Astrocyte (in vitro differentiated cells and primary cell): ENCODE measurements at regions not wholly inside any gene's neighbourhood (a gene's known extent, or its start where the extent isn't known, plus 50 kb on each side); places are given as distances from the start of the nearest gene placed in this dataset.

ENCODE experiments used
- DNase-seq: peaks from one replicate; pipeline ENCODE4 v3.0.0-alpha.2; 2010; ENCODE audit warnings: low read depth
- FAIRE-seq: peaks from 2 replicates; lab custom pipeline; 2011; peaks lifted over from hg19 to GRCh38; lab: Jason Lieb, UNC
- H2AFZ ChIP-seq: 2 replicates; pipeline ENCODE4 v1.6.0; 2012; ENCODE audit warnings: low read depth, low read length, inconsistent platforms
- H3K27ac ChIP-seq: 2 replicates; pipeline ENCODE4 v1.5.1; 2011; ENCODE audit warnings: low read depth, low read length, inconsistent platforms
- H3K27me3 ChIP-seq: 2 replicates; pipeline ENCODE4 v1.6.0; 2011; ENCODE audit warnings: low read length, inconsistent platforms; ENCODE audit not compliant: insufficient read depth
- H3K36me3 ChIP-seq: 2 replicates; pipeline ENCODE4 v1.5.1; 2011; ENCODE audit warnings: low read length, inconsistent platforms; ENCODE audit not compliant: insufficient read depth
- H3K4me1 ChIP-seq: 2 replicates; pipeline ENCODE4 v1.5.1; 2011; ENCODE audit warnings: low read length, inconsistent platforms; ENCODE audit not compliant: insufficient read depth
- H3K4me2 ChIP-seq: 2 replicates; pipeline ENCODE4 v1.6.0; 2012; ENCODE audit warnings: low read length, inconsistent platforms
- H3K4me3 ChIP-seq: 2 replicates; pipeline ENCODE4 v1.5.1; 2011; ENCODE audit warnings: low read depth, mild to moderate bottlenecking, low read length, inconsistent platforms; ENCODE audit not compliant: insufficient read depth
- H3K79me2 ChIP-seq: 2 replicates; pipeline ENCODE4 v1.6.0; 2012; ENCODE audit warnings: mild to moderate bottlenecking, low read length, inconsistent platforms; ENCODE audit not compliant: insufficient read depth
- H3K9ac ChIP-seq: 2 replicates; pipeline ENCODE4 v1.6.0; 2012; ENCODE audit warnings: mild to moderate bottlenecking, low read length, inconsistent platforms
- H3K9me3 ChIP-seq: 2 replicates; pipeline ENCODE4 v1.5.1; 2012; ENCODE audit warnings: low read depth, mild to moderate bottlenecking, low read length, inconsistent platforms; ENCODE audit not compliant: insufficient read depth
- H4K20me1 ChIP-seq: 2 replicates; pipeline ENCODE4 v1.6.0; 2012; ENCODE audit warnings: low read length, inconsistent platforms; ENCODE audit not compliant: insufficient read depth
- H3K27ac Mint-ChIP-seq: one replicate; pipeline ENCODE4 v1.8.0; 2021; ENCODE audit warnings: mild to moderate bottlenecking, mixed read lengths; ENCODE audit not compliant: unreplicated experiment
- H3K27me3 Mint-ChIP-seq: one replicate; pipeline ENCODE4 v1.8.0; 2021; ENCODE audit warnings: low read depth, mixed read lengths; ENCODE audit not compliant: unreplicated experiment
- H3K36me3 Mint-ChIP-seq: one replicate; pipeline ENCODE4 v1.8.0; 2021; ENCODE audit warnings: low read depth, mixed read lengths; ENCODE audit not compliant: unreplicated experiment
- H3K4me1 Mint-ChIP-seq: one replicate; pipeline ENCODE4 v1.8.0; 2021; ENCODE audit warnings: low read depth, mixed read lengths; ENCODE audit not compliant: unreplicated experiment
- H3K4me3 Mint-ChIP-seq: one replicate; pipeline ENCODE4 v1.8.0; 2021; ENCODE audit warnings: mild to moderate bottlenecking, moderate library complexity, mixed read lengths; ENCODE audit not compliant: unreplicated experiment
- H3K9me3 Mint-ChIP-seq: one replicate; pipeline ENCODE4 v1.8.0; 2021; ENCODE audit warnings: mild to moderate bottlenecking, mixed read lengths; ENCODE audit not compliant: unreplicated experiment
- CTCF ChIP-seq: IDR thresholded peaks from 2 replicates; pipeline ENCODE4 v1.5.1; 2011; ENCODE audit warnings: low read depth, mild to moderate bottlenecking, inconsistent platforms, low read length, moderate library complexity; ENCODE audit not compliant: insufficient read depth
- EZH2 ChIP-seq: IDR thresholded peaks from 2 replicates; pipeline ENCODE4 v1.6.1; 2012; ENCODE audit warnings: mild to moderate bottlenecking, low read length, inconsistent platforms; ENCODE audit not compliant: insufficient read depth

- Histone ChIP-seq H3K27ac (no peak overlapping the region), H3K79me2 (no peaks in the 10 kb centered on the region), H3K9ac (no peak overlapping the region), H3K9me3 (no peaks in the 10 kb centered on the region), H3K4me1 (no peaks in the 10 kb centered on the region), H4K20me1 (no peaks in the 10 kb centered on the region), H3K4me3 (no peak overlapping the region), H3K4me2 (no peak overlapping the region), H2AFZ (no peak overlapping the region), H3K27me3 (no peaks in the 10 kb centered on the region), H3K36me3 (no peaks in the 10 kb centered on the region)
- no peaks in the 10 kb centered on the region for H3K36me3 Mint-ChIP-seq
- H3K27me3 Mint-ChIP-seq, result no peaks in the 10 kb centered on the region
- FAIRE-seq (no peak), DNase-seq (no peak)
- H3K4me3 Mint-ChIP-seq, result no peak overlapping the region
- no peaks in the 10 kb centered on the region for H3K4me1 Mint-ChIP-seq
- TF ChIP-seq CTCF (no peak), EZH2 (no peak)
- no peak overlapping the region for H3K27ac Mint-ChIP-seq
- H3K9me3 Mint-ChIP-seq, result no peaks in the 10 kb centered on the region
Observed at GRCh38 chr5:19261879-19262278, 726.1 kb downstream of the CDH18 start.

- no peaks in the 10 kb centered on the region for H3K79me2 ChIP-seq
- Mint-ChIP-seq H3K4me1 (no peaks in the 10 kb centered on the region), H3K36me3 (no peaks in the 10 kb centered on the region), H3K27ac (no peak overlapping the region), H3K27me3 (no peaks in the 10 kb centered on the region), H3K9me3 (no peaks in the 10 kb centered on the region), H3K4me3 (no peak overlapping the region)
- H3K4me3 ChIP-seq, result no peak overlapping the region
- TF ChIP-seq CTCF (no peak), EZH2 (no peak)
- H3K9ac ChIP-seq, result no peak overlapping the region
- no peak overlapping the region for H3K4me2 ChIP-seq
- no peak overlapping the region for H2AFZ ChIP-seq
- no peaks in the 10 kb centered on the region for H3K9me3 ChIP-seq
- no peak overlapping the region for H3K27ac ChIP-seq
- no peak for DNase-seq
- H3K27me3 ChIP-seq, result no peaks in the 10 kb centered on the region
- H3K36me3 ChIP-seq, result no peaks in the 10 kb centered on the region
- no peaks in the 10 kb centered on the region for H4K20me1 ChIP-seq
- no peaks in the 10 kb centered on the region for H3K4me1 ChIP-seq
- no peak for FAIRE-seq
Observed at GRCh38 chr5:19264821-19265220, 723.2 kb downstream of the CDH18 start.

GRCh38 chr5:19266791-19267190 lies 721.2 kb downstream of the CDH18 start:
- Histone ChIP-seq H3K4me2 (no peak overlapping the region), H3K79me2 (no peaks in the 10 kb centered on the region), H3K27ac (no peak overlapping the region), H3K4me3 (no peak overlapping the region), H3K9me3 (no peaks in the 10 kb centered on the region), H3K27me3 (no peaks in the 10 kb centered on the region), H3K36me3 (no peaks in the 10 kb centered on the region), H3K9ac (no peak overlapping the region), H4K20me1 (no peaks in the 10 kb centered on the region), H3K4me1 (no peaks in the 10 kb centered on the region), H2AFZ (no peak overlapping the region)
- no peak overlapping the region for H3K4me3 Mint-ChIP-seq
- TF ChIP-seq EZH2, result no peak
- no peak for TF ChIP-seq CTCF
- DNase-seq (no peak), FAIRE-seq (no peak)
- H3K4me1 Mint-ChIP-seq, result no peaks in the 10 kb centered on the region
- H3K27me3 Mint-ChIP-seq, result no peaks in the 10 kb centered on the region
- no peak overlapping the region for H3K27ac Mint-ChIP-seq
- H3K36me3 Mint-ChIP-seq, result no peaks in the 10 kb centered on the region
- peaks cover 2% of the 10 kb centered on the region for H3K9me3 Mint-ChIP-seq
